ENCODE measurements at regions not wholly inside any gene's neighbourhood (a gene's known extent, or its start where the extent isn't known, plus 50 kb on each side); places are given as distances from the start of the nearest gene placed in this dataset.
A peak's percentile ranks its signal among the peaks of the same experiment; 100 is the strongest.
"Not testable (repeated sequence)": the region's sequence is repeated elsewhere in the genome, so short reads cannot be mapped to it uniquely, and the experiment has no call there.

DNA sequence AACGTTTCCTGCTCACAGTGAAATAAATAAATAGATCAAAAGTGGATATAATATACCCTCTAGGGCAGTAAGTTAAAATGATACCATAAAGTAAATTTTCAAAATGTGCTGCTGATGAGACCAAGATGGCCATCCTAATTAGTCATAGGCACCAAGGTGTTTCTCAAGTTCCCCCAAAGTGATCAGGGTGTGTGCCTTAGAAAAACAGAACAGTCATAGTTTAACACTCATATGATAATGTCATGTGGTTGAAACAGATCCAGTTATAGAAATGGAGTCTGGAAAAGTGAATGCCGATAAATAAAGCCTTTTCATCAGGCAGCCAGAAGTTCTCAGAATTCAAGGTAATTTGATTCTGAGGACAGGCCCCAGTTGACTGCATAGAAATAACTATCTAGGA is 161.5 kb upstream of the CDKN2B start:
- Mint-ChIP-seq H3K4me3 (no peak overlapping the region), H3K36me3 (ENCODE audit: low read depth) (no peaks in the 10 kb centered on the region), H3K27ac (no peak overlapping the region), H3K27me3 (ENCODE audit: low read depth) (peaks cover 30% of the 10 kb centered on the region), H3K9me3 (no peaks in the 10 kb centered on the region), H3K4me1 (ENCODE audit: low read depth) (peaks cover 7% of the 10 kb centered on the region)

GRCh38 chr9:22170990-22171670 is 162.0 kb upstream of the CDKN2B start:
- no peaks in the 10 kb centered on the region for H3K36me3 Mint-ChIP-seq (ENCODE audit: low read depth)
- no peak overlapping the region for H3K4me3 Mint-ChIP-seq
- peaks cover 13% of the 10 kb centered on the region for H3K4me1 Mint-ChIP-seq (ENCODE audit: low read depth)
- H3K27me3 Mint-ChIP-seq (ENCODE audit: low read depth) = peaks cover 26% of the 10 kb centered on the region
- peaks cover 1% of the 10 kb centered on the region for H3K9me3 Mint-ChIP-seq
- H3K27ac Mint-ChIP-seq = no peak overlapping the region

GRCh38 chr9:22171691-22172090 is 162.6 kb upstream of the CDKN2B start:
- no peaks in the 10 kb centered on the region for H3K36me3 Mint-ChIP-seq (ENCODE audit: low read depth)
- peaks cover 6% of the 10 kb centered on the region for H3K9me3 Mint-ChIP-seq
- H3K4me3 Mint-ChIP-seq = no peak overlapping the region
- H3K27ac Mint-ChIP-seq = no peak overlapping the region
- H3K27me3 Mint-ChIP-seq (ENCODE audit: low read depth) = peaks cover 26% of the 10 kb centered on the region
- H3K4me1 Mint-ChIP-seq (ENCODE audit: low read depth) = peaks cover 18% of the 10 kb centered on the region

- peaks cover 19% of the 10 kb centered on the region for H3K27me3 Mint-ChIP-seq (ENCODE audit: low read depth)
- H3K27ac Mint-ChIP-seq = no peak overlapping the region
- peaks cover 6% of the 10 kb centered on the region for H3K36me3 Mint-ChIP-seq (ENCODE audit: low read depth)
- H3K4me1 Mint-ChIP-seq (ENCODE audit: low read depth) = peaks cover 21% of the 10 kb centered on the region
- no peak overlapping the region for H3K4me3 Mint-ChIP-seq
- peaks cover 10% of the 10 kb centered on the region for H3K9me3 Mint-ChIP-seq
Measured at GRCh38 chr9:22173908-22174307, 164.8 kb upstream of the CDKN2B start.

DNA sequence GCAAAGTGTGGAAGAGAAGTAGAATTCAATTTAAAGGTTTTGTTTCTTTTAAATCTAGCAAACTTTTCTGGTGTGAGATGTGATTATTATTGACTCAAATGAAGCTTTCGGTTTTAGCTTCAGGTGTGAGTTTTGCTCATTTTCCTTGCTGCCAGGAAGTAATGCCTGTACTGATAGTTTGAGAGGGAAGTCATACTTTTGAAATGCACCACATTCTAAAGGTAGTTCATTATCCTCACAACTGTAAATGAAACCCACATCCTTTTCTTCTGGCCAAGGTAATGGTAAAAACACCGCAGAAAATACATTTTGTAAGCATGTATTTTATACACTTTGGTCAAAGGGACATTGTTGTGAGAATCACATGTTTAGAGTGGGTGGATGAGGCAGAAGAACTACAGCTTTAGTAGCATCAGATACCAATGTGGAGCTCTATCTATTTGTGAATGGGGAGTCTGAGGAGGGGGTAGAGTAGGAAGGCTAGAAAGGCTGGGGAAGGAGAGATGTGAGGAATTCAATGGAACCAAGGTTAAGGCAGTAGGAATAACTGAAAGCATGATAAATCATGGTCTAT is 167.0 kb upstream of the CDKN2B start:
- H3K27ac Mint-ChIP-seq = peak overlapping the region; percentile 71
- H3K9me3 Mint-ChIP-seq = peaks cover 14% of the 10 kb centered on the region
- peaks cover 31% of the 10 kb centered on the region for H3K27me3 Mint-ChIP-seq (ENCODE audit: low read depth)
- peak overlapping the region; percentile 16 for H3K4me3 Mint-ChIP-seq
- H3K36me3 Mint-ChIP-seq (ENCODE audit: low read depth) = peaks cover 6% of the 10 kb centered on the region
- H3K4me1 Mint-ChIP-seq (ENCODE audit: low read depth) = peaks cover 20% of the 10 kb centered on the region

DNA sequence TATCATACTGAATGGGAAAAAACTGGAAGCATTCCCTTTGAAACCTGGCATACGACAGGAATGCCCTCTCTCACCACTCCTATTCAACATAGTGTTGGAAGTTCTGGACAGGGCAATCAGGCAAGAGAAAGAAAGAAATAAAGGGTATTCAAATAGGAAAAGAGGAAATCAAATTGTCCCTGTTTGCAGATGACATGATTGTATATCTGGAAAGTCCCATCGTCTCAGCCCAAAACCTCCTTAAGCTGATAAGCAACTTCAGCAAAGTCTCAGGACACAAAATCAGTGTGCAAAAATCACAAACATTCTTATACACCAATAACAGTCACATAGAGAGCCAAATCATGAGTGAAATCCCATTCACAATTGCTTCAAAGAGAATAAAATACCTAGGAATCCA is 171.9 kb upstream of the CDKN2B start:
- H3K4me1 Mint-ChIP-seq (ENCODE audit: low read depth); H3K36me3 Mint-ChIP-seq (ENCODE audit: low read depth); H3K27ac Mint-ChIP-seq; H3K4me3 Mint-ChIP-seq: not testable (repeated sequence)
- Mint-ChIP-seq H3K27me3 (ENCODE audit: low read depth) (peaks cover 43% of the 10 kb centered on the region), H3K9me3 (peaks cover 18% of the 10 kb centered on the region)

- peaks cover 54% of the 10 kb centered on the region for H3K27me3 Mint-ChIP-seq (ENCODE audit: low read depth)
Measured at GRCh38 chr9:22189471-22189870, 180.4 kb upstream of the CDKN2B start.

GRCh38 chr9:22197000-22197399 is 187.9 kb upstream of the CDKN2B start:
- not testable (repeated sequence) for H3K36me3 Mint-ChIP-seq (ENCODE audit: low read depth); H3K4me3 Mint-ChIP-seq; H3K27ac Mint-ChIP-seq; H3K9me3 Mint-ChIP-seq; H3K4me1 Mint-ChIP-seq (ENCODE audit: low read depth)
- H3K27me3 Mint-ChIP-seq (ENCODE audit: low read depth) = peaks cover 64% of the 10 kb centered on the region

More at GRCh38 chr9:22189471-22189870, 180.4 kb upstream of the CDKN2B start:
- Mint-ChIP-seq H3K4me1 (ENCODE audit: low read depth) (no peaks in the 10 kb centered on the region), H3K9me3 (no peaks in the 10 kb centered on the region), H3K27ac (no peak overlapping the region), H3K36me3 (ENCODE audit: low read depth) (no peaks in the 10 kb centered on the region), H3K4me3 (no peak overlapping the region)

DNA sequence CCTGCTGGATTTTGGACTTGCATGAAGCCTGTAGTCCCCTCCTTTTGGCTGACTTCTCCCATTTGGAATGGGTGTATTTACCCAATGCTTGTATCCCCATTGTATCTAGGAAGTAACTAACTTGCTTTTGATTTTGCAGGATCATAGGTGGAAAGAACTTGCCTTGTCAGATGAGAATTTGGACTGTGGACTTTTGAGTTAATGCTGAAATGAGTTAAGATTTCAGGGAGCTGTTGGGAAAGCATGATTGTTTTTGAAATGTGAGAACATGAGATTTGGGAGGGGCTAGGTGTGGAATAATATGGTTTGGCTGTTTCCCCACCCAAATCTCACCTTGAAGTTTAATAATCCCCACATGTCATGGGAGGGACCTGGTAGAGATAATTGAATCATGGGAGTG is 189.6 kb upstream of the CDKN2B start:
- H3K9me3 Mint-ChIP-seq = no peaks in the 10 kb centered on the region
- no peak overlapping the region for H3K27ac Mint-ChIP-seq
- no peak overlapping the region for H3K4me3 Mint-ChIP-seq
- peaks cover 69% of the 10 kb centered on the region for H3K27me3 Mint-ChIP-seq (ENCODE audit: low read depth)
- H3K4me1 Mint-ChIP-seq (ENCODE audit: low read depth) = peaks cover 4% of the 10 kb centered on the region
- no peaks in the 10 kb centered on the region for H3K36me3 Mint-ChIP-seq (ENCODE audit: low read depth)

DNA sequence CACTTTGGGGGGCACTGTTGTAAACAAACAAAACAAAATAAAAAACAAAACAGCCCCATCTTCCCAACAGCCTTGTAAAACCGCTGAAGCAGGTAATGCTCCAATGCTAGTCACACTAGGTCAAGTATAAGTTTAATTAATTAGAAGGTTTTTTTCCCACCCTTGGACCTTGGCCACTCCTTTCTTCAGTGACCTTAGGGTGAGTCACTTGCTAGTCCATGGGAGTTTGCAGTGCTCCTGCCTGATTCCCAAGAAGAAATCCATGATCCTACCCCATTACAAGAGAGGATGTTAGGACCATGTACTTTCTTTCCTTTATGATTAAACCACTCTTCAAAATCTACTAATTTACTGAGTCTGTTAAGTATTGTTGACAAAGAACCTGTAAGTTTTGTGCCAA is 192.2 kb upstream of the CDKN2B start:
- Mint-ChIP-seq H3K9me3 (no peaks in the 10 kb centered on the region), H3K27ac (no peak overlapping the region), H3K27me3 (ENCODE audit: low read depth) (peaks cover 55% of the 10 kb centered on the region), H3K36me3 (ENCODE audit: low read depth) (no peaks in the 10 kb centered on the region), H3K4me1 (ENCODE audit: low read depth) (peaks cover 4% of the 10 kb centered on the region), H3K4me3 (no peak overlapping the region)

- no peaks in the 10 kb centered on the region for H3K9me3 Mint-ChIP-seq
- peaks cover 6% of the 10 kb centered on the region for H3K4me1 Mint-ChIP-seq (ENCODE audit: low read depth)
- peaks cover 51% of the 10 kb centered on the region for H3K27me3 Mint-ChIP-seq (ENCODE audit: low read depth)
- no peak overlapping the region for H3K4me3 Mint-ChIP-seq
- no peaks in the 10 kb centered on the region for H3K36me3 Mint-ChIP-seq (ENCODE audit: low read depth)
- no peak overlapping the region for H3K27ac Mint-ChIP-seq
Measured at GRCh38 chr9:22203371-22204138, 194.4 kb upstream of the CDKN2B start.

GRCh38 chr9:22204240-22204639 is 195.1 kb upstream of the CDKN2B start:
- Mint-ChIP-seq H3K27me3 (ENCODE audit: low read depth) (peaks cover 44% of the 10 kb centered on the region), H3K9me3 (no peaks in the 10 kb centered on the region), H3K36me3 (ENCODE audit: low read depth) (no peaks in the 10 kb centered on the region), H3K27ac (no peak overlapping the region), H3K4me1 (ENCODE audit: low read depth) (peaks cover 13% of the 10 kb centered on the region), H3K4me3 (no peak overlapping the region)

GRCh38 chr9:22206833-22207232 is 197.7 kb upstream of the CDKN2B start:
- no peaks in the 10 kb centered on the region for H3K9me3 Mint-ChIP-seq
- H3K27me3 Mint-ChIP-seq (ENCODE audit: low read depth) = peaks cover 38% of the 10 kb centered on the region
- H3K4me1 Mint-ChIP-seq (ENCODE audit: low read depth) = peaks cover 15% of the 10 kb centered on the region
- no peak overlapping the region for H3K4me3 Mint-ChIP-seq
- no peak overlapping the region for H3K27ac Mint-ChIP-seq
- H3K36me3 Mint-ChIP-seq (ENCODE audit: low read depth) = no peaks in the 10 kb centered on the region

DNA sequence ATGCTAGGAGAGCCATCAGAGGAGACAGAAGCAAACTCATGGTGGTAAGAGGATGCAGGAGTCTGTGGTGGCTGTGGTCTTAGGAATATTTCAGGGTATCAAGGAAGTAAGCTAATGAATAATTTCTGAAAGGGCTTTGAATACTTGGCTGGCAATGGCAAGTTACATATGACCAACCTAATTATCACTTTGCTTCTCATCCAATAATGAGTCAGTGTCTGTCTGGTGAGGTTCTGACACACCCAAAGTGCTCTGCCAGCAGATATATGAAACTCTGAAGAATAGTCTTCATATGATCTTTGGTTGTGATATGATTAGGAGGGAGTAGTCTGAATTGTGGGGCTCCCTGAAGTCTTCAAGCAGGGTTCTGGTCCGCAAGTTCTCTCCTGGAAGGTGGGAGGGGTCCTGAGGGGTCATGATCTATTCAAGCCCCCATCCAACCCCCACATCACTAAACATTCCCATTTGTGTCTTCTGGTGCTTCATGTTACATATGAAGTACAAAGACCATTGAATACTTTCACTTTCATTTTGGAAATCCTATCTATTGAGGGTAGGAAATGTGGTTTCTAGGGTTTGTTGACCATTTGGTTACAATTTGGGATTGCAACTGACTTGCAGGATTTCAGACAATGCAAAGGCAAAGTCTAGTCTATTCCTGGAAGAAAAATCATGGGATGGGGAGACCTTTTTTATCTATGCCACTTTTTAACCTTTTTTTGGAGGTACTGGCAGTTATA is 199.9 kb upstream of the CDKN2B start:
- no peaks in the 10 kb centered on the region for H3K36me3 Mint-ChIP-seq (ENCODE audit: low read depth)
- no peaks in the 10 kb centered on the region for H3K9me3 Mint-ChIP-seq
- peak overlapping the region; percentile 41 for H3K4me3 Mint-ChIP-seq
- peaks cover 11% of the 10 kb centered on the region for H3K4me1 Mint-ChIP-seq (ENCODE audit: low read depth)
- peak overlapping the region; percentile 32 for H3K27ac Mint-ChIP-seq
- H3K27me3 Mint-ChIP-seq (ENCODE audit: low read depth) = peaks cover 32% of the 10 kb centered on the region

All from T-helper 1 cell treated with Interleukin-12 subunit alpha and Interleukin-12 subunit beta and Interleukin-4 antibody, amounts not matched to agents 30 μg/mL and 1 μg/mL, for 36 hours (primary cell).